A673 (cell line): ENCODE measurements at regions not wholly inside any gene's neighbourhood (a gene's known extent, or its start where the extent isn't known, plus 50 kb on each side); places are given as distances from the start of the nearest gene placed in this dataset.

Experiments
- BruUV-seq: library from RNA; stranded (reverse); fragments of 400-500 nt; replicated peaks from 2 replicates; lab custom pipeline; 2021; lab: Mats Ljungman, UMichigan
- CTCF ChIA-PET: fragments of 300-600 bp; sonication (Branson Sonifier 250); formaldehyde crosslinking; loops from one replicate; lab custom pipeline; 2022; ENCODE audit warnings: antibody characterized with exemption; lab: Charles Lee
- POLR2A ChIA-PET: fragments of 300-600 bp; sonication (Branson Sonifier 250); formaldehyde crosslinking; loops from one replicate; lab custom pipeline; 2022; ENCODE audit warnings: antibody characterized with exemption; ENCODE audit not compliant: low non-redundant PET; lab: Charles Lee
- DNase-seq: peaks from one replicate; pipeline ENCODE4 v3.0.0-alpha.2; 2015; ENCODE audit warnings: low spot score
- H3K27ac ChIP-seq: fragments of 200-600 bp; sonication (generic); 2 replicates; pipeline ENCODE4 v1.5.1; 2016; ENCODE audit warnings: mixed run types, low read depth, mild to moderate bottlenecking, mixed read lengths, antibody characterized with exemption, low read length; ENCODE audit not compliant: poor library complexity, severe bottlenecking
- H3K27me3 ChIP-seq: fragments of 200-600 bp; sonication (generic); replicated peaks from 2 replicates; pipeline ENCODE4 v1.6.1; 2017; ENCODE audit warnings: mixed run types, low read depth, mild to moderate bottlenecking, mixed read lengths, antibody characterized with exemption, low read length; ENCODE audit not compliant: insufficient read depth, poor library complexity
- H3K36me3 ChIP-seq: fragments of 200-600 bp; sonication (generic); 2 replicates; pipeline ENCODE4 v1.6.1; 2016; ENCODE audit warnings: mixed run types, mild to moderate bottlenecking, mixed read lengths, antibody characterized with exemption, low read length; ENCODE audit not compliant: insufficient read depth, poor library complexity, severe bottlenecking
- H3K4me1 ChIP-seq: fragments of 200-600 bp; sonication (generic); 2 replicates; pipeline ENCODE4 v1.6.1; 2017; ENCODE audit warnings: mixed run types, mild to moderate bottlenecking, mixed read lengths, antibody characterized with exemption, low read length; ENCODE audit not compliant: insufficient read depth, poor library complexity, severe bottlenecking
- H3K4me3 ChIP-seq: fragments of 200-600 bp; sonication (generic); 2 replicates; pipeline ENCODE4 v1.5.1; 2016; ENCODE audit warnings: low read depth, mixed run types, mild to moderate bottlenecking, mixed read lengths, low read length; ENCODE audit not compliant: poor library complexity, severe bottlenecking
- H3K9me3 ChIP-seq: fragments of 200-600 bp; sonication (generic); 2 replicates; pipeline ENCODE4 v1.6.1; 2016; ENCODE audit warnings: mixed run types, low read depth, mild to moderate bottlenecking, mixed read lengths, antibody characterized with exemption, low read length; ENCODE audit not compliant: poor library complexity, severe bottlenecking
- CTCF ChIP-seq: fragments of 300-800, 200-600 bp; sonication (generic); conservative IDR thresholded peaks from 2 replicates; pipeline ENCODE4 v1.5.1; 2017; ENCODE audit warnings: low read depth, mild to moderate bottlenecking, antibody characterized with exemption, low read length, moderate library complexity, mixed read lengths
- EZH2 ChIP-seq: fragments of 200-600 bp; sonication (generic); IDR thresholded peaks from 2 replicates; pipeline ENCODE4 v1.6.1; 2017; ENCODE audit warnings: borderline replicate concordance, low read depth, mild to moderate bottlenecking, mixed read lengths, antibody characterized with exemption, low read length; ENCODE audit not compliant: poor library complexity, severe bottlenecking
- intact Hi-C: fragments of 100-400 bp; cut with micrococcal nuclease; formaldehyde crosslinking; loops from one replicate; pipeline ENCODE4 v1.10.0; 2022; ENCODE audit not compliant: unreplicated experiment

- H3K27me3 ChIP-seq = no peaks in the 10 kb centered on the region
- no TSS peak for BruUV-seq
- intact Hi-C loops = no loop called here
Measured at GRCh38 chr4:123822353-123822752, 425.8 kb downstream of the SPRY1 start.

GRCh38 chr4:123823244-123823643, 426.6 kb downstream of the SPRY1 start:
- Histone ChIP-seq H3K27me3 (no peaks in the 10 kb centered on the region), H3K9me3 (no peaks in the 10 kb centered on the region), H3K4me3 (no peak overlapping the region), H3K36me3 (no peaks in the 10 kb centered on the region), H3K4me1 (peaks cover 12% of the 10 kb centered on the region), H3K27ac (no peak overlapping the region)
- ChIA-PET POLR2A (no interaction called here), CTCF (no interaction called here)
- TF ChIP-seq CTCF (no peak), EZH2 (no peak)
- DNase-seq = no peak
- intact Hi-C loops = no loop called here
- no TSS peak for BruUV-seq

More at GRCh38 chr4:123822353-123822752, 425.8 kb downstream of the SPRY1 start:
- no peak for DNase-seq
- Histone ChIP-seq H3K4me3 (no peak overlapping the region), H3K9me3 (no peaks in the 10 kb centered on the region), H3K27ac (no peak overlapping the region), H3K36me3 (no peaks in the 10 kb centered on the region), H3K4me1 (peaks cover 6% of the 10 kb centered on the region)
- ChIA-PET CTCF (no interaction called here), POLR2A (no interaction called here)
- TF ChIP-seq CTCF (no peak), EZH2 (no peak)

- POLR2A ChIA-PET = no interaction called here
- intact Hi-C loops = no loop called here
Measured at GRCh38 chr4:123824524-123824923, 427.9 kb downstream of the SPRY1 start.

More at GRCh38 chr4:123824524-123824923, 427.9 kb downstream of the SPRY1 start:
- no peak for DNase-seq
- Histone ChIP-seq H3K4me1 (peaks cover 12% of the 10 kb centered on the region), H3K9me3 (no peaks in the 10 kb centered on the region), H3K27ac (no peak overlapping the region), H3K27me3 (no peaks in the 10 kb centered on the region), H3K36me3 (no peaks in the 10 kb centered on the region), H3K4me3 (no peak overlapping the region)
- CTCF ChIA-PET = no interaction called here
- TF ChIP-seq CTCF = no peak
- TF ChIP-seq EZH2 = no peak
- no TSS peak for BruUV-seq
